Stimulated activated CD4-positive, alpha-beta T cell treated with anti-CD3 and anti-CD28 coated beads, Interleukin-15, amount 100 ng/mL, for 24 hours (primary cell): ENCODE measurements at regions not wholly inside any gene's neighbourhood (a gene's known extent, or its start where the extent isn't known, plus 50 kb on each side); places are given as distances from the start of the nearest gene placed in this dataset.
"Not testable (repeated sequence)": the region's sequence is repeated elsewhere in the genome, so short reads cannot be mapped to it uniquely, and the experiment has no call there.

Source experiments
- DNase-seq: peaks from one replicate; pipeline ENCODE4 v3.0.0-alpha.2; 2020

- no peak for DNase-seq
These were observed 298.5 kb upstream of the KDM5D start for GRCh38 chrY:20042993-20043392.

- DNase-seq = no peak
These were observed 281.1 kb upstream of the KDM5D start for GRCh38 chrY:20025676-20026075.

GRCh38 chrY:19993410-19993809 is 248.9 kb upstream of the KDM5D start:
- not testable (repeated sequence) for DNase-seq

- no peak for DNase-seq
These were observed 228.5 kb upstream of the KDM5D start for GRCh38 chrY:19973012-19973411.

GRCh38 chrY:19947702-19948101 is 203.2 kb upstream of the KDM5D start:
- DNase-seq = no peak

- no peak for DNase-seq
These were observed 154.5 kb upstream of the KDM5D start for GRCh38 chrY:19899011-19899410.

GRCh38 chrY:19892076-19892964 is 147.8 kb upstream of the KDM5D start:
- no peak for DNase-seq

- DNase-seq = no peak
These were observed 137.6 kb upstream of the KDM5D start for GRCh38 chrY:19882145-19882544.

GRCh38 chrY:19869715-19870114 is 125.2 kb upstream of the KDM5D start:
- DNase-seq = peak; percentile 1

- DNase-seq = no peak
These were observed 124.8 kb upstream of the KDM5D start for GRCh38 chrY:19869281-19869680.

- no peak for DNase-seq
These were observed 124.1 kb upstream of the KDM5D start for GRCh38 chrY:19868647-19869046.

- no peak for DNase-seq
These were observed 112.1 kb upstream of the KDM5D start for GRCh38 chrY:19856474-19857135.

GRCh38 chrY:19842972-19843371 is 98.4 kb upstream of the KDM5D start:
- no peak for DNase-seq

- DNase-seq = no peak
These were observed 79.6 kb upstream of the KDM5D start for GRCh38 chrY:19824136-19824535.

- no peak for DNase-seq
These were observed 74.0 kb upstream of the KDM5D start for GRCh38 chrY:19818546-19818945.

GRCh38 chrY:19816920-19817319 is 72.4 kb upstream of the KDM5D start:
- no peak for DNase-seq

GRCh38 chrY:19816053-19816823 is 71.7 kb upstream of the KDM5D start:
- DNase-seq = no peak
